Fibroblast of lung (primary cell): ENCODE measurements at regions not wholly inside any gene's neighbourhood (a gene's known extent, or its start where the extent isn't known, plus 50 kb on each side); places are given as distances from the start of the nearest gene placed in this dataset.

Source experiments
- CTCF ChIP-seq, 2 donors: IDR thresholded peaks in 1 of 2; conservative IDR thresholded peaks in 1 of 2; 1 replicate in 1 of 2; 2 replicates in 1 of 2; pipeline ENCODE4 v1.5.1; 2011 to 2012; ENCODE audit warnings: low read length in 2 of 2, control low read depth in 1 of 2, inconsistent platforms in 1 of 2, low read depth in 1 of 2, mild to moderate bottlenecking in 1 of 2
- EZH2 ChIP-seq: IDR thresholded peaks from 2 replicates; pipeline ENCODE4 v1.5.1; 2012; ENCODE audit warnings: low read length, control low read depth, mild to moderate bottlenecking; ENCODE audit errors: missing control alignments

- no peak for TF ChIP-seq CTCF (conservative IDR thresholded peaks at IDR 0.05 in 1 of 2, IDR thresholded peaks at IDR 0.05 in 1 of 2; ENCODE audit: low read depth in 1 of 2, low read length in 2 of 2)
- no peak for TF ChIP-seq EZH2
These were observed 194.7 kb upstream of the BMPER start for GRCh38 chr7:33710608-33711007.
